IMR-90 (cell line): ENCODE measurements at regions not wholly inside any gene's neighbourhood (a gene's known extent, or its start where the extent isn't known, plus 50 kb on each side); places are given as distances from the start of the nearest gene placed in this dataset.
A peak's percentile ranks its signal among the peaks of the same experiment; 100 is the strongest.

Experiments used
- ATAC-seq: fragments of 200-7000 bp; cut with Tn5 transposase; 2 replicates; pipeline ENCODE4 v1.9.1; 2020; ENCODE audit warnings: low read depth, mild to moderate bottlenecking, moderate library complexity
- BruUV-seq: library from RNA; stranded (reverse); fragments of 400-500 nt; replicated peaks from 2 replicates; lab custom pipeline; 2021; lab: Mats Ljungman, UMichigan
- CTCF ChIA-PET: fragments of 300-600 bp; formaldehyde crosslinking; extraction: SDS; loops from one replicate; lab custom pipeline; 2021; ENCODE audit warnings: antibody characterized with exemption; lab: Yijun Ruan, JAX
- POLR2A ChIA-PET: fragments of 300-600 bp; sonication (Branson Sonifier 250); formaldehyde crosslinking; loops from one replicate; lab custom pipeline; 2022; ENCODE audit warnings: antibody characterized with exemption; ENCODE audit not compliant: unreplicated experiment; lab: Charles Lee
- DNase-seq: peaks from one replicate; pipeline ENCODE4 v3.0.0; 2013
- H2AFZ ChIP-seq: replicated peaks from 2 replicates; pipeline ENCODE3; 2013; ENCODE audit warnings: low read length, mild to moderate bottlenecking; ENCODE audit not compliant: poor library complexity
- H2AK5ac ChIP-seq: 2 replicates; pipeline ENCODE4 v1.6.1; 2013; ENCODE audit warnings: low read depth, low read length, inconsistent platforms
- H2AK9ac ChIP-seq: replicated peaks from 2 replicates; pipeline ENCODE3; 2013; ENCODE audit warnings: mild to moderate bottlenecking, low read depth, low read length, moderate library complexity; ENCODE audit not compliant: poor library complexity
- H2BK120ac ChIP-seq: 2 replicates; pipeline ENCODE4 v1.6.1; 2013; ENCODE audit warnings: low read depth, low read length, inconsistent platforms
- H2BK15ac ChIP-seq: 3 replicates; pipeline ENCODE4 v1.6.1; 2013; ENCODE audit warnings: low read depth, low read length, inconsistent platforms
- H2BK20ac ChIP-seq: 2 replicates; pipeline ENCODE4 v1.6.1; 2013; ENCODE audit warnings: low read depth, mild to moderate bottlenecking, inconsistent platforms, low read length, moderate library complexity
- H2BK5ac ChIP-seq: 2 replicates; pipeline ENCODE4 v1.6.1; 2013; ENCODE audit warnings: mild to moderate bottlenecking, low read depth, low read length, inconsistent platforms; ENCODE audit not compliant: poor library complexity, severe bottlenecking
- H3K14ac ChIP-seq: replicated peaks from 2 replicates; pipeline ENCODE4 v1.6.1; 2013; ENCODE audit warnings: low read depth, low read length, inconsistent platforms
- H3K18ac ChIP-seq: 2 replicates; pipeline ENCODE4 v1.6.1; 2013; ENCODE audit warnings: low read depth, low read length, control low read depth
- H3K23ac ChIP-seq: 2 replicates; pipeline ENCODE4 v1.6.1; 2013; ENCODE audit warnings: low read depth, low read length, inconsistent platforms
- H3K27ac ChIP-seq: 2 replicates; pipeline ENCODE4 v1.5.1; 2013; ENCODE audit warnings: mild to moderate bottlenecking, control low read depth, low read length; ENCODE audit not compliant: insufficient read depth
- H3K27me3 ChIP-seq: 2 replicates; pipeline ENCODE4 v1.6.1; 2013; ENCODE audit warnings: low read length; ENCODE audit not compliant: control insufficient read depth, insufficient read depth
- H3K36me3 ChIP-seq: 2 replicates; pipeline ENCODE4 v1.6.1; 2013; ENCODE audit warnings: low read length, mixed read lengths; ENCODE audit not compliant: control insufficient read depth, insufficient read depth
- H3K4ac ChIP-seq: 2 replicates; pipeline ENCODE4 v1.6.1; 2013; ENCODE audit warnings: low read depth, low read length, inconsistent platforms
- H3K4me1 ChIP-seq: 2 replicates; pipeline ENCODE4 v1.6.1; 2013; ENCODE audit warnings: low read length, mixed read lengths; ENCODE audit not compliant: control insufficient read depth, insufficient read depth
- H3K4me2 ChIP-seq: 2 replicates; pipeline ENCODE4 v1.6.1; 2013; ENCODE audit warnings: low read depth, mild to moderate bottlenecking, control low read depth, low read length, moderate library complexity
- H3K4me3 ChIP-seq: 2 replicates; pipeline ENCODE4 v1.5.1; 2013; ENCODE audit warnings: low read depth, mild to moderate bottlenecking, control low read depth, low read length, moderate library complexity; ENCODE audit not compliant: insufficient read depth
- H3K56ac ChIP-seq: 2 replicates; pipeline ENCODE4 v1.6.1; 2013; ENCODE audit warnings: low read length, inconsistent platforms; ENCODE audit not compliant: insufficient read depth; ENCODE audit errors: extremely low read depth
- H3K79me1 ChIP-seq, 2 experiments: 2 replicates each; pipeline ENCODE4 v1.6.1; 2013; ENCODE audit warnings: low read length in 2 of 2, inconsistent platforms in 1 of 2, low read depth in 1 of 2
- H3K9ac ChIP-seq: 2 replicates; pipeline ENCODE4 v1.6.1; 2013; ENCODE audit warnings: low read depth, low read length, control low read depth
- H3K9me1 ChIP-seq: 2 replicates; pipeline ENCODE4 v1.6.1; 2013; ENCODE audit warnings: low read length, inconsistent platforms; ENCODE audit not compliant: insufficient read depth
- H3K9me3 ChIP-seq: 2 replicates; pipeline ENCODE4 v1.6.1; 2013; ENCODE audit warnings: low read length; ENCODE audit not compliant: control insufficient read depth, insufficient read depth
- H4K20me1 ChIP-seq: 2 replicates; pipeline ENCODE4 v1.6.1; 2013; ENCODE audit warnings: low read length, inconsistent platforms; ENCODE audit not compliant: insufficient read depth
- H4K5ac ChIP-seq: 2 replicates; pipeline ENCODE4 v1.6.1; 2013; ENCODE audit warnings: mild to moderate bottlenecking, low read depth, low read length, control low read depth
- H4K8ac ChIP-seq, 2 experiments: 2 replicates each; pipeline ENCODE4 v1.6.1; 2013; ENCODE audit warnings: low read depth in 2 of 2, low read length in 2 of 2, control low read depth in 1 of 2, inconsistent platforms in 1 of 2
- H4K91ac ChIP-seq: 2 replicates; pipeline ENCODE4 v1.6.1; 2013; ENCODE audit warnings: low read depth, low read length, inconsistent platforms; ENCODE audit not compliant: insufficient read depth
- BHLHE40 ChIP-seq: fragments of 150-350 bp; IDR thresholded peaks from 2 replicates; pipeline ENCODE4 v1.6.1; 2016; ENCODE audit warnings: mild to moderate bottlenecking, low read depth, low read length
- CEBPB ChIP-seq: IDR thresholded peaks from 2 replicates; pipeline ENCODE4 v1.6.1; 2012; ENCODE audit warnings: low read depth, low read length, improper control_type of control experiment
- CHD1 ChIP-seq: IDR thresholded peaks from 2 replicates; pipeline ENCODE4 v1.6.1; 2012; ENCODE audit warnings: low read depth, low read length, improper control_type of control experiment
- FOS ChIP-seq: fragments of 150-350 bp; IDR thresholded peaks from 2 replicates; pipeline ENCODE4 v1.6.1; 2016; ENCODE audit warnings: low read depth, low read length
- MAFK ChIP-seq: IDR thresholded peaks from 2 replicates; pipeline ENCODE4 v1.6.1; 2012; ENCODE audit warnings: low read depth, low read length, improper control_type of control experiment
- MAZ ChIP-seq: IDR thresholded peaks from 2 replicates; pipeline ENCODE4 v1.6.1; 2012; ENCODE audit warnings: low read depth, mild to moderate bottlenecking, low read length, improper control_type of control experiment, moderate library complexity, borderline replicate concordance
- MXI1 ChIP-seq: IDR thresholded peaks from 2 replicates; pipeline ENCODE4 v1.6.1; 2012; ENCODE audit warnings: low read depth, mild to moderate bottlenecking, low read length, moderate library complexity, borderline replicate concordance
- NFE2L2 ChIP-seq: fragments of 150-350 bp; IDR thresholded peaks from 2 replicates; pipeline ENCODE4 v1.6.1; 2016; ENCODE audit warnings: low read depth, mild to moderate bottlenecking, low read length
- RAD21 ChIP-seq: IDR thresholded peaks from 2 replicates; pipeline ENCODE4 v1.6.1; 2012; ENCODE audit warnings: low read length, improper control_type of control experiment
- RCOR1 ChIP-seq: IDR thresholded peaks from 2 replicates; pipeline ENCODE4 v1.6.1; 2012; ENCODE audit warnings: mild to moderate bottlenecking, low read length, improper control_type of control experiment; ENCODE audit not compliant: insufficient replicate concordance
- RFX5 ChIP-seq: IDR thresholded peaks from 2 replicates; pipeline ENCODE4 v1.8.0; 2012; ENCODE audit warnings: low read depth, mild to moderate bottlenecking, low read length, moderate library complexity
- SMC3 ChIP-seq: fragments of 150-350 bp; IDR thresholded peaks from 2 replicates; pipeline ENCODE4 v1.6.1; 2016; ENCODE audit warnings: low read depth, mild to moderate bottlenecking, antibody characterized with exemption, low read length, moderate library complexity
- WGBS, 2 experiments: methylation state at CpG; one replicate each; pipeline versions ENCODE4 v1.1.5 to v1.1.7; 2013; ENCODE audit warnings: missing lambda C conversion rate in 2 of 2; ENCODE audit not compliant: insufficient read length in 1 of 2; ENCODE audit errors: extremely low coverage in 2 of 2; 5-methylcytosine and 5-hydroxymethylcytosine counted together
- dilution Hi-C: fragments of 300-500 bp; cut with HindIII; formaldehyde crosslinking; loops from one replicate; pipeline ENCODE4 v1.14.3; 2018; ENCODE audit warnings: low sequenced_read_pairs; ENCODE audit not compliant: unreplicated experiment
- in situ Hi-C: fragments of 300-500 bp; cut with MboI; formaldehyde crosslinking; loops from 3 replicates; pipeline ENCODE4 v1.14.3; 2019; ENCODE audit warnings: low sequenced_read_pairs, inconsistent platforms, mixed read lengths
- intact Hi-C: fragments of 100-400 bp; cut with micrococcal nuclease; formaldehyde crosslinking; loops from 2 replicates; pipeline ENCODE4 v1.10.0; 2022
- TF ChIP-seq, protein P1 (sequence below): fragments of 150-350 bp; IDR thresholded peaks from 2 replicates; pipeline ENCODE4 v1.6.1; 2017; ENCODE audit warnings: mild to moderate bottlenecking, antibody characterized with exemption, low read length, low read depth
- TF ChIP-seq, protein P2 (sequence below): fragments of 150-350 bp; IDR thresholded peaks from 2 replicates; pipeline ENCODE4 v1.6.1; 2016; ENCODE audit warnings: low read depth, mild to moderate bottlenecking, low read length, moderate library complexity, borderline replicate concordance

DNA sequence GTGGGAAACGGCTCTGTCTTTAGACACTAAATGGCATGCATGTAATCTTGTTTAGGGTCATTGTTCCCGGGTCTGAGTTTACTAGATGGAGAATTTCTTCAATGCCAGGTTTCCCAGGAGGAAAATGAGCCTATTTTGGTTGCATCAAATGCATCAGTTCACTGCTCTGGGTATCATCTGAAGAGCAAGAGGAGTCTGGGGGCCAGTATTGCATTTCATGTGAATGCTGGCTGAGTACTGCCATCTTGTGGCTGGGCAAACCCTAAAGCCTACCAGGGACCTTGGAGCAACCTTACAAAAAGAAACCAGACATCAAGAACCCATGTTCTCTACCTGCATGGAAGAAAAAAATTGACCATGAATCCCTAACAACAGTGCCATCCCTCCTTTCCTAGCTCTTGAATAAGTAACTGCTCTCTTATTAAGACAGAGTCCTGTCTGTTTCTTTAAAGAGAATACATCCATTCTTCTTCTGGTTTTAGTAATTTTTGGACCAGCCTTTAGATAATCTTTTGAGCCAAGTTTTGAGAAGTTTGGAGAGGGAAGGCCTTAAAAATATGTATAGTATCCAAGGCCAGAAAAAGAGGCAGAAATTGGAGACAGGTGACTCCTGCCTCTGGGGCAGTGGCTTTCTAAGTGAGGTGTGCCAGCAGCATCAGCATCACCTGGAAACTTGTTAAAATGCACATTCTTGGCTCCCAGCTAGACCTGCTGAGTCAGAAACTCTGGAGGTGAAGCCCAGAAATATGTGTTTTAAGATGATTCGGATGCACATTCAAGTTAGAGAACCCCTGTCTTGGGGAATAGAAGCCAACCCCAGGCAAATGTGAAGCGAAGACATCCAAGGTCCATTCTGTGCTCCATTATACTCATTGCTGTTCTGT is 261.0 kb upstream of the CXCR4 start:
- Histone ChIP-seq H3K4me2 (no peak overlapping the region), H3K9me3 (no peaks in the 10 kb centered on the region), H2BK20ac (no peak overlapping the region), H3K4me1 (no peaks in the 10 kb centered on the region), H2AFZ (no peak overlapping the region), H2BK5ac (no peak overlapping the region), H4K5ac (no peak overlapping the region), H2AK5ac (no peak overlapping the region), H4K91ac (no peak overlapping the region), H4K20me1 (no peaks in the 10 kb centered on the region), H3K36me3 (no peaks in the 10 kb centered on the region), H3K27me3 (no peaks in the 10 kb centered on the region), H3K4me3 (no peak overlapping the region), H2AK9ac (no peak overlapping the region), H3K9me1 (no peaks in the 10 kb centered on the region), H2BK15ac (no peak overlapping the region), H3K27ac (no peak overlapping the region), H3K4ac (no peak overlapping the region), H3K18ac (no peak overlapping the region), H3K14ac (no peak overlapping the region), H2BK120ac (no peak overlapping the region), H3K23ac (no peak overlapping the region), H4K8ac (no peak overlapping the region), H3K56ac (no peak overlapping the region), H3K79me1 (no peaks in the 10 kb centered on the region), H3K9ac (no peak overlapping the region)
- in situ Hi-C loops = loop anchor here (5.0 to 25.0 kb wide), 2 partner anchors 462 to 1392 kb away; no protein-coding TSS in a partner anchor
- ChIA-PET CTCF (no interaction called here), POLR2A (no interaction called here)
- intact Hi-C loops = loop anchor here (1.0 to 5.0 kb wide), 2 partner anchors 463 to 562 kb away; no protein-coding TSS in a partner anchor
- DNase-seq (peak; percentile 36), ATAC-seq (peak; percentile 70)
- dilution Hi-C loops = no loop called here
- no TSS peak for BruUV-seq
- WGBS, 2 experiments = no CpG with 5 or more reads among the region's 4 CpGs
- TF ChIP-seq, protein P1, sequence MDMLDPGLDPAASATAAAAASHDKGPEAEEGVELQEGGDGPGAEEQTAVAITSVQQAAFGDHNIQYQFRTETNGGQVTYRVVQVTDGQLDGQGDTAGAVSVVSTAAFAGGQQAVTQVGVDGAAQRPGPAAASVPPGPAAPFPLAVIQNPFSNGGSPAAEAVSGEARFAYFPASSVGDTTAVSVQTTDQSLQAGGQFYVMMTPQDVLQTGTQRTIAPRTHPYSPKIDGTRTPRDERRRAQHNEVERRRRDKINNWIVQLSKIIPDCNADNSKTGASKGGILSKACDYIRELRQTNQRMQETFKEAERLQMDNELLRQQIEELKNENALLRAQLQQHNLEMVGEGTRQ = no peak
- TF ChIP-seq MAFK (no peak), RCOR1 (no peak), MAZ (no peak), CEBPB (no peak), MXI1 (no peak), RFX5 (no peak), RAD21 (peak; percentile 63), SMC3 (peak; percentile 48), BHLHE40 (no peak), NFE2L2 (no peak), FOS (no peak), CHD1 (no peak)
- TF ChIP-seq, protein P2, sequence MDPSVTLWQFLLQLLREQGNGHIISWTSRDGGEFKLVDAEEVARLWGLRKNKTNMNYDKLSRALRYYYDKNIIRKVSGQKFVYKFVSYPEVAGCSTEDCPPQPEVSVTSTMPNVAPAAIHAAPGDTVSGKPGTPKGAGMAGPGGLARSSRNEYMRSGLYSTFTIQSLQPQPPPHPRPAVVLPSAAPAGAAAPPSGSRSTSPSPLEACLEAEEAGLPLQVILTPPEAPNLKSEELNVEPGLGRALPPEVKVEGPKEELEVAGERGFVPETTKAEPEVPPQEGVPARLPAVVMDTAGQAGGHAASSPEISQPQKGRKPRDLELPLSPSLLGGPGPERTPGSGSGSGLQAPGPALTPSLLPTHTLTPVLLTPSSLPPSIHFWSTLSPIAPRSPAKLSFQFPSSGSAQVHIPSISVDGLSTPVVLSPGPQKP = no peak
